NB4 (cell line): ENCODE measurements at regions not wholly inside any gene's neighbourhood (a gene's known extent, or its start where the extent isn't known, plus 50 kb on each side); places are given as distances from the start of the nearest gene placed in this dataset.

Source experiments
- DNase-seq: peaks from one replicate; pipeline ENCODE4 v3.0.0; 2010; ENCODE audit warnings: low read depth
- H3K4me3 ChIP-seq: one replicate; pipeline ENCODE4 v1.5.1; 2011; ENCODE audit warnings: mild to moderate bottlenecking, low read depth, low read length, moderate library complexity
- CTCF ChIP-seq: IDR thresholded peaks from one replicate; pipeline ENCODE4 v1.5.1; 2012; ENCODE audit warnings: low read depth, low read length
- MAX ChIP-seq: IDR thresholded peaks from 2 replicates; pipeline ENCODE4 v1.6.1; 2011; ENCODE audit warnings: low read depth, low read length
- MYC ChIP-seq: IDR thresholded peaks from 2 replicates; pipeline ENCODE4 v1.6.1; 2011; ENCODE audit warnings: low read depth, low read length
- POLR2A ChIP-seq: IDR thresholded peaks from 2 replicates; pipeline ENCODE4 v1.6.1; 2011; ENCODE audit warnings: mild to moderate bottlenecking; ENCODE audit not compliant: insufficient read length; ENCODE audit errors: extremely low read depth

GRCh38 chr18:29457316-29457889 lies 1280.5 kb upstream of the CDH2 start:
- no peak for DNase-seq
- no peak for TF ChIP-seq CTCF
- no peak for TF ChIP-seq POLR2A
- no peak for TF ChIP-seq MYC
- TF ChIP-seq MAX, result no peak

GRCh38 chr18:29449424-29449823 lies 1272.5 kb upstream of the CDH2 start:
- TF ChIP-seq MYC (no peak), CTCF (no peak), POLR2A (no peak), MAX (no peak)
- no peak for DNase-seq
- H3K4me3 ChIP-seq, result no peak overlapping the region

More at GRCh38 chr18:29457316-29457889, 1280.5 kb upstream of the CDH2 start:
- no peak overlapping the region for H3K4me3 ChIP-seq

- TF ChIP-seq CTCF (no peak), MAX (no peak), MYC (no peak), POLR2A (no peak)
- DNase-seq, result no peak
- H3K4me3 ChIP-seq, result no peak overlapping the region
Observed at GRCh38 chr18:29439398-29439797, 1262.5 kb upstream of the CDH2 start.

- no peak for DNase-seq
- H3K4me3 ChIP-seq, result no peak overlapping the region
- TF ChIP-seq MYC, result no peak
Observed at GRCh38 chr18:29436459-29436858, 1259.5 kb upstream of the CDH2 start.

GRCh38 chr18:29434650-29435049 lies 1257.7 kb upstream of the CDH2 start:
- no peak overlapping the region for H3K4me3 ChIP-seq
- DNase-seq, result no peak
- TF ChIP-seq MAX (no peak), POLR2A (no peak), MYC (no peak), CTCF (no peak)

- TF ChIP-seq POLR2A (no peak), CTCF (no peak), MAX (no peak), MYC (no peak)
- H3K4me3 ChIP-seq, result no peak overlapping the region
- DNase-seq, result no peak
Observed at GRCh38 chr18:29430416-29430815, 1253.5 kb upstream of the CDH2 start.
